A673 (cell line): ENCODE measurements at regions not wholly inside any gene's neighbourhood (a gene's known extent, or its start where the extent isn't known, plus 50 kb on each side); places are given as distances from the start of the nearest gene placed in this dataset.

Source experiments
- BruUV-seq: library from RNA; stranded (reverse); fragments of 400-500 nt; replicated peaks from 2 replicates; lab custom pipeline; 2021; lab: Mats Ljungman, UMichigan
- CTCF ChIA-PET: fragments of 300-600 bp; sonication (Branson Sonifier 250); formaldehyde crosslinking; loops from one replicate; lab custom pipeline; 2022; ENCODE audit warnings: antibody characterized with exemption; lab: Charles Lee
- POLR2A ChIA-PET: fragments of 300-600 bp; sonication (Branson Sonifier 250); formaldehyde crosslinking; loops from one replicate; lab custom pipeline; 2022; ENCODE audit warnings: antibody characterized with exemption; ENCODE audit not compliant: low non-redundant PET; lab: Charles Lee
- DNase-seq: peaks from one replicate; pipeline ENCODE4 v3.0.0-alpha.2; 2015; ENCODE audit warnings: low spot score
- H3K27ac ChIP-seq: fragments of 200-600 bp; sonication (generic); 2 replicates; pipeline ENCODE4 v1.5.1; 2016; ENCODE audit warnings: mixed run types, low read depth, mild to moderate bottlenecking, mixed read lengths, antibody characterized with exemption, low read length; ENCODE audit not compliant: poor library complexity, severe bottlenecking
- H3K27me3 ChIP-seq: fragments of 200-600 bp; sonication (generic); replicated peaks from 2 replicates; pipeline ENCODE4 v1.6.1; 2017; ENCODE audit warnings: mixed run types, low read depth, mild to moderate bottlenecking, mixed read lengths, antibody characterized with exemption, low read length; ENCODE audit not compliant: insufficient read depth, poor library complexity
- H3K36me3 ChIP-seq: fragments of 200-600 bp; sonication (generic); 2 replicates; pipeline ENCODE4 v1.6.1; 2016; ENCODE audit warnings: mixed run types, mild to moderate bottlenecking, mixed read lengths, antibody characterized with exemption, low read length; ENCODE audit not compliant: insufficient read depth, poor library complexity, severe bottlenecking
- H3K4me1 ChIP-seq: fragments of 200-600 bp; sonication (generic); 2 replicates; pipeline ENCODE4 v1.6.1; 2017; ENCODE audit warnings: mixed run types, mild to moderate bottlenecking, mixed read lengths, antibody characterized with exemption, low read length; ENCODE audit not compliant: insufficient read depth, poor library complexity, severe bottlenecking
- H3K4me3 ChIP-seq: fragments of 200-600 bp; sonication (generic); 2 replicates; pipeline ENCODE4 v1.5.1; 2016; ENCODE audit warnings: low read depth, mixed run types, mild to moderate bottlenecking, mixed read lengths, low read length; ENCODE audit not compliant: poor library complexity, severe bottlenecking
- H3K9me3 ChIP-seq: fragments of 200-600 bp; sonication (generic); 2 replicates; pipeline ENCODE4 v1.6.1; 2016; ENCODE audit warnings: mixed run types, low read depth, mild to moderate bottlenecking, mixed read lengths, antibody characterized with exemption, low read length; ENCODE audit not compliant: poor library complexity, severe bottlenecking
- CTCF ChIP-seq: fragments of 300-800, 200-600 bp; sonication (generic); conservative IDR thresholded peaks from 2 replicates; pipeline ENCODE4 v1.5.1; 2017; ENCODE audit warnings: low read depth, mild to moderate bottlenecking, antibody characterized with exemption, low read length, moderate library complexity, mixed read lengths
- EZH2 ChIP-seq: fragments of 200-600 bp; sonication (generic); IDR thresholded peaks from 2 replicates; pipeline ENCODE4 v1.6.1; 2017; ENCODE audit warnings: borderline replicate concordance, low read depth, mild to moderate bottlenecking, mixed read lengths, antibody characterized with exemption, low read length; ENCODE audit not compliant: poor library complexity, severe bottlenecking
- intact Hi-C: fragments of 100-400 bp; cut with micrococcal nuclease; formaldehyde crosslinking; loops from one replicate; pipeline ENCODE4 v1.10.0; 2022; ENCODE audit not compliant: unreplicated experiment

DNA sequence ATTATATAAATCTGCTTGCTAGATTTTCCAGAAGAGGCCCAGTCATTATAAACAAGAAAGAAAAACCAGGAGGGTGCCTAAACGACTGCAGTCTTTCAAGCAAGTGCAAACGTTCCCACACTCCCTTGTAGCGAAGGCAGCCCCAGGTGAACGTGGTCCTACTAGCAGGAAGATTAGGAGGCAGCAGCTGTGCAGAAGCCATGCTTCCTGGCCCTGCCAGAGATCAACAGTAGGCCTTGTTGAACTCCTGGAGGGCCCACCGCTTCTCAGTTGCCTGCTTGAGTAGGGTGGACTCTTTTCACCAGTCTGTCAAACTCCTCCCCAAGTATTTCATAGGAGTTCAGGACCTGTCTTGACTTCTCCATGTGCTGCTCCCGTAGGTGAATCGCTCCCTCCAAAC is 163.0 kb upstream of the GORAB start:
- Histone ChIP-seq H3K4me1 (no peaks in the 10 kb centered on the region), H3K36me3 (no peaks in the 10 kb centered on the region), H3K9me3 (peaks cover 3% of the 10 kb centered on the region), H3K4me3 (no peak overlapping the region), H3K27ac (no peak overlapping the region), H3K27me3 (no peaks in the 10 kb centered on the region)
- no peak for TF ChIP-seq CTCF
- no peak for TF ChIP-seq EZH2
- no TSS peak for BruUV-seq
- no peak for DNase-seq
- ChIA-PET POLR2A (no interaction called here), CTCF (no interaction called here)
- intact Hi-C loops, result no loop called here

DNA sequence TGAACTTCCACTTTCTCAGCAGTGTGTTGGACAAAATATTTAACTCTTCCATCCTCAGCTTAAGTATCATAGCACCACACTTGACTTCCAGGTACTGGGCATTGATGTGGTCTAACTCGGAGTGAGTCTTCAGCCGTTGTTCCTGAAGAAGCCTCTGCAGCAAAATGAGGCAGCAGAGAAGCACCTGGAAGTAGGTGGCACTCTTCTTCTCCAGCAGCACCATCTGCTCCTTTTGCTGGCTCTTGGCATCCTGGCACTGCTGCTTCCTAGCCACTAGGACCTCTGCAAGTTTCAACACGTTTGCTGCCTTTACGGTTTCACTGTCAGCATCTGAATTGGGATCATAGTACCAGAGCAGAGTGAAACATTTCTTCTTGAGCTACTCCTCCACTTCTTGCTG is 162.5 kb upstream of the GORAB start:
- no peak for DNase-seq
- POLR2A ChIA-PET, result no interaction called here
- no peaks in the 10 kb centered on the region for H3K36me3 ChIP-seq
- H3K4me3 ChIP-seq, result no peak overlapping the region
- H3K9me3 ChIP-seq, result peaks cover 3% of the 10 kb centered on the region
- H3K4me1 ChIP-seq, result no peaks in the 10 kb centered on the region
- no peak for TF ChIP-seq CTCF
- no peak for TF ChIP-seq EZH2
- intact Hi-C loops, result no loop called here
- no TSS peak for BruUV-seq
- no peak overlapping the region for H3K27ac ChIP-seq
- H3K27me3 ChIP-seq, result no peaks in the 10 kb centered on the region
- CTCF ChIA-PET, result no interaction called here

DNA sequence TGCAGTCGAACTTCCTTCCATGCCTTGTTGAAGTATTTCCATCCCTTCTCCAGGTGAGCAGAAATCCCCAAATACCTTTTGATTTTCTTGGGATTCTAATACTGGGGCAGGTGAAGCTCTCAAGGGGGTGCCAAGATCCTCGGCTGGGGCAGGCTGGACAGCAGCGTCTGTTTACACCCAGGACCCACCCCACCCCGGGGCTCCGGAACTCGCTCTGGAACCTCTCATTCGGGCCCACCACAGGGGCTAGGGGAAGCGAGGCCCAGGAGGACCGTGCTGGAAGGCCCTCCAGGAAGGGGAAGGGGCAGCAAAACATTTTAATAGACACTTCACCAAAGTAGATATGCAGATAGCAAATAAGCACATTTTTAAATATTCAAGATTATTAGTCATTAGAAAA is 161.9 kb upstream of the GORAB start:
- no peak for TF ChIP-seq CTCF
- no peak for TF ChIP-seq EZH2
- H3K4me3 ChIP-seq, result no peak overlapping the region
- no peaks in the 10 kb centered on the region for H3K4me1 ChIP-seq
- DNase-seq, result no peak
- intact Hi-C loops, result no loop called here
- ChIA-PET CTCF (no interaction called here), POLR2A (no interaction called here)
- no peaks in the 10 kb centered on the region for H3K36me3 ChIP-seq
- H3K27ac ChIP-seq, result no peak overlapping the region
- no peaks in the 10 kb centered on the region for H3K27me3 ChIP-seq
- BruUV-seq, result no TSS peak
- H3K9me3 ChIP-seq, result peaks cover 3% of the 10 kb centered on the region
